Mesodermal cell (in vitro differentiated cells): ENCODE measurements at regions not wholly inside any gene's neighbourhood (a gene's known extent, or its start where the extent isn't known, plus 50 kb on each side); places are given as distances from the start of the nearest gene placed in this dataset.

ENCODE experiments used
- H3K27ac ChIP-seq: 2 replicates; pipeline ENCODE4 v1.7.0; 2013; ENCODE audit warnings: mild to moderate bottlenecking, low read depth, low read length, moderate library complexity; ENCODE audit not compliant: severe bottlenecking
- H3K36me3 ChIP-seq: 2 replicates; pipeline ENCODE4 v1.7.1; 2013; ENCODE audit warnings: mild to moderate bottlenecking, low read length, moderate library complexity; ENCODE audit not compliant: control insufficient read depth, insufficient read depth
- H3K4me1 ChIP-seq: one replicate; pipeline ENCODE4 v1.7.1; 2013; ENCODE audit warnings: mild to moderate bottlenecking, low read length; ENCODE audit not compliant: insufficient read depth, control insufficient read depth, poor library complexity, severe bottlenecking
- H3K4me3 ChIP-seq: 2 replicates; pipeline ENCODE4 v1.7.0; 2013; ENCODE audit warnings: low read length, control low read depth, mild to moderate bottlenecking; ENCODE audit not compliant: insufficient read depth, poor library complexity, severe bottlenecking; ENCODE audit errors: extremely low read depth
- H3K9me3 ChIP-seq: 2 replicates; pipeline ENCODE4 v1.7.1; 2013; ENCODE audit warnings: mild to moderate bottlenecking, low read length, moderate library complexity; ENCODE audit not compliant: control insufficient read depth
- WGBS, 2 experiments: methylation state at CpG; one replicate each; pipeline ENCODE4 v1.1.5; 2013; ENCODE audit warnings: missing lambda C conversion rate in 2 of 2; ENCODE audit not compliant: insufficient coverage in 2 of 2; 5-methylcytosine and 5-hydroxymethylcytosine counted together

DNA sequence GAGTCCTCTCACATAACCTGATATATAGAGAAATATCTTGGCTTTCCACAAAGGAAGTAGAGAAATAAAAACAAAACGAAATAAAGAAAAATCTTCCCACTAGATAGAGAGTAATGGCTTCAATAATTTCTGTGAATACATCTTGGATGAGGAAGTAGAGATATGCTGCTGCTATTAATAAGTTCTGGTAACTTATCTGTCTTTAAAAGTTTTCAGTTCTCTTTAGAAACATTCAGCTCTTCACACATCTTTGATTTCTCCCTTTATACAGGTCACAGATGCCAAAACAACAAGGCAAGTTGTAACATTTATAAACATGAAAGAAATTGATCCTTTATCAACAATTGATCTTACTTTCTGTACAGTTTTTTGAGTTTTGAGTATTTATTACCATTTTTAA, 615.8 kb downstream of the TRAM1L1 start:
- Histone ChIP-seq H3K4me3 (no peak overlapping the region), H3K9me3 (no peaks in the 10 kb centered on the region), H3K36me3 (no peaks in the 10 kb centered on the region), H3K4me1 (no peaks in the 10 kb centered on the region), H3K27ac (no peak overlapping the region)
- WGBS, 2 experiments = no CpG with 5 or more reads among the region's 1 CpG

- Histone ChIP-seq H3K9me3 (no peaks in the 10 kb centered on the region), H3K4me1 (no peaks in the 10 kb centered on the region), H3K27ac (no peak overlapping the region), H3K36me3 (no peaks in the 10 kb centered on the region), H3K4me3 (no peak overlapping the region)
- WGBS, 2 experiments = 94 to 95% methylated on average over 17 to 18 of the region's 19 CpGs
Measured at GRCh38 chr4:116453127-116453526, 632.2 kb downstream of the TRAM1L1 start.

DNA sequence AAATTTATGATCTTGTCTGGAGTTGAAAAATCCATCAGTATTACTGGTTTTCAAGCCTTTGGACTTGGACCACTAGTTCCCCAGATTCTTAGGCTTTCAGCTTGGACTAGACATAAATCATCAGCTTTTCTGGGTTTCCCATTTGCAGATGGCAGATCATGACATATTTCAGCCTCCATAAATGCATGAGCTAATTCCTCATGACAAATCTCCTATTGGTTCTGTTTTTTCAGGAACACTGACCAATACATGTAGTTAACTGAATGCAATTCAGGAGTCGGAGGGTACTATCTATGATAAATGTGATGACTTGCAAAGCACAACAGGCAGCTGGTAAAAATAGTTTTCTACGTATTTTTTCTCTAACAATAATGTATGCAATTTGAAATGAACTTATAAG, 635.6 kb downstream of the TRAM1L1 start:
- no peaks in the 10 kb centered on the region for H3K36me3 ChIP-seq
- no CpG with 5 or more reads among the region's 2 CpGs for WGBS, 2 experiments

DNA sequence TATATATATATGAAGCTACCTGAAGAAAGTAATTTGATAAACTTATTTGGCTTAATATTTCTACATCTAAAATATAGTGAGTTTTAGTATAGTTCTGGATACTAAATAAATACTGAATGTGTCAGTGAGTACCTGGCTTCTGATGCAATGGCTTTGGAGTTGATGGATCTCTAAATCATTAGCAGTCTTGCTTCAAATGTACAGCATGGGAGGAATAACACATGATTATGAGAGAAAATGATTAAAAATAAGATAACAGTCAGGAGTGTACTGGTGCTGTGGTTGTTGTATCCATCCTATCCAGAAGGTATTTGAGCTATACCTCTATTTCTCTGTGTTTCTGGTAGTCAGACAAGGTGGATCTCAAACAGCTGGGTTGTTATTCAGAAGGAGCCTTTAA, 641.3 kb downstream of the TRAM1L1 start:
- Histone ChIP-seq H3K27ac (no peak overlapping the region), H3K4me3 (no peak overlapping the region), H3K9me3 (no peaks in the 10 kb centered on the region), H3K36me3 (no peaks in the 10 kb centered on the region), H3K4me1 (no peaks in the 10 kb centered on the region)

More for the DNA sequence above, 635.6 kb downstream of the TRAM1L1 start:
- no peaks in the 10 kb centered on the region for H3K4me1 ChIP-seq
- no peaks in the 10 kb centered on the region for H3K9me3 ChIP-seq
- no peak overlapping the region for H3K27ac ChIP-seq
- H3K4me3 ChIP-seq = no peak overlapping the region

DNA sequence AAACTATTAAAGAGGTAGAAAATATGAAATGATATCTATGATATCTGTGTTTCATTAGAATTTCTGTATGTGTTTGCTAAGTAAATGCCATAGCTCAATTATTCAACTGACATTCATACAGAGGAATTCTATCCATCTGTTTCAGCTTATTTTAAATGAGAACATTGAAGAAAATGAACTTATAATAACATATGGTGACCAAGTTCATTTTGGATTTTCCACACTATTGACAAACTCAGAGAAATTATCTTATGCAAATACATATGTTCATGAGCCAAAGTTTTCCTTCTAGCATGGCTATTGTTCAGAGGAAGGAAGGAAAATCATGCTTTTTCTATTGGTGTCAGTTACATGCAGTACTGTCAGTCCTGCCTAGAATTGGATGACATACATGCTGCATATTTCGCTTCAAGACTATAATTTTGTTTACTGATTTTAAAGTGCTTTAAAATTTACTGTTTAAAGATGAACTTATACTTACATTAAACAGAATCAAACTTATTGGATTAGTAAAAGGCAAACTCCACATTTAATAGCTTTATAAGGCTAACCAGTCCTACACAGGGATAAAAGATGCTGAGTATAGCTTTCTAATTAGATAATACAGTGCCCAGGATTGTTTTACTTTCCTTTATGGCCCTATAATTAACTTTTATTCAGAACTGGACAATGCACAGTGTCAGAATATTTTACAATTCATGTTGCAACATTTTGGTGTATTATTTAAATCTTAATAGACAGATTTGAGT, 646.2 kb downstream of the TRAM1L1 start:
- Histone ChIP-seq H3K4me3 (no peak overlapping the region), H3K27ac (no peak overlapping the region), H3K4me1 (no peaks in the 10 kb centered on the region), H3K9me3 (no peaks in the 10 kb centered on the region), H3K36me3 (no peaks in the 10 kb centered on the region)
- no CpG with 5 or more reads among the region's 1 CpG for WGBS, 2 experiments

GRCh38 chr4:116438417-116438816, 647.0 kb downstream of the TRAM1L1 start:
- 83% methylated on average over 1 of the region's 2 CpGs; no CpG with 5 or more reads in 1 of the 2 experiments for WGBS, 2 experiments
- H3K36me3 ChIP-seq = no peaks in the 10 kb centered on the region
- no peak overlapping the region for H3K4me3 ChIP-seq

DNA sequence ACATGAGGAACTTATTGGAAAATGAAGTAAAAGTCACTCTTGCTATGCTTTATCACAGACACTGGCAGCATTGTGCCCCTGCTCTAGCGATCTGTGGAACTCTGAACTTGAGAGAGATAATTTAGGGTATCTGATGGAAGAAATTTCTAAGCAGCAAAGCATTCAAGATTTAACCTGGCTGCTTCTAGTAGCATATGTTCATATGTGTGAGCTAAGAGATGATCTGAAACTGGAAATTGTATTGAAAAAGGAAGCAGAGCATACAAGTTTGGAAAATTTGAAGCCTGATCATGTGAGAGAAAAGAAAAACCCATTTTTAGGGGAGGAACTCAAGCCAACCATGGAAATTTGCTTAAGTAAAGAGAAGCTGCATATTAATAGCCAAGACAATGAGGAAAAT, 657.7 kb downstream of the TRAM1L1 start:
- no peak overlapping the region for H3K4me3 ChIP-seq
- H3K27ac ChIP-seq = no peak overlapping the region
- H3K9me3 ChIP-seq = no peaks in the 10 kb centered on the region
- no peaks in the 10 kb centered on the region for H3K36me3 ChIP-seq
- no peaks in the 10 kb centered on the region for H3K4me1 ChIP-seq
- whole genome bisulfite sequencing, 2 experiments = no CpG with 5 or more reads among the region's 1 CpG

More at GRCh38 chr4:116438417-116438816, 647.0 kb downstream of the TRAM1L1 start:
- Histone ChIP-seq H3K9me3 (no peaks in the 10 kb centered on the region), H3K27ac (no peak overlapping the region), H3K4me1 (no peaks in the 10 kb centered on the region)

GRCh38 chr4:116413222-116413621, 672.2 kb downstream of the TRAM1L1 start:
- Histone ChIP-seq H3K4me3 (no peak overlapping the region), H3K27ac (no peak overlapping the region), H3K4me1 (no peaks in the 10 kb centered on the region), H3K9me3 (no peaks in the 10 kb centered on the region), H3K36me3 (no peaks in the 10 kb centered on the region)
- WGBS, 2 experiments = 100% methylated on average over 1 of the region's 2 CpGs; no CpG with 5 or more reads in 1 of the 2 experiments

- WGBS, 2 experiments = 46 to 82% methylated on average over 2 to 3 of the region's 4 CpGs
- Histone ChIP-seq H3K4me3 (no peak overlapping the region), H3K36me3 (no peaks in the 10 kb centered on the region), H3K9me3 (no peaks in the 10 kb centered on the region), H3K4me1 (no peaks in the 10 kb centered on the region), H3K27ac (no peak overlapping the region)
Measured at GRCh38 chr4:116401293-116401692, 684.1 kb downstream of the TRAM1L1 start.

DNA sequence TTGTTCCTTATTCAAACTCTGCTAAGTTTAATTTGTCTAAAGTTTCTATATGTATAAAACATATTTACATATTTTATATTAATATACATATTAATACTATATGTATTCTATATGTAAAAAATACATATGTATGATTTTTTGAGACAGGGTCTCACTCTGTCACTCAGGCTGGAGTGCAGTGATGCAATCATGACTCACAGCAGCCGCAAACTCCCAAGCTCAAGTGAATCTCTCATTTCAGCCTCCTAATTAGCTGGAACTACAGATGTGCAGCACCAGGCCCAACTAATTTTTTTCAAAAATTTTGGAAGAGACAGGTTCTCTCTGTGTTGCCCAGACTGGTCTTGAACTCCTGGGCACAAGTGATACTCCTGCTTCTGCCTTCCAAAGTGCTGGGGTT, 684.9 kb downstream of the TRAM1L1 start:
- no peak overlapping the region for H3K4me3 ChIP-seq
- 75 to 100% methylated on average over 1 of the region's 1 CpG for WGBS, 2 experiments
- H3K9me3 ChIP-seq = no peaks in the 10 kb centered on the region
- no peak overlapping the region for H3K27ac ChIP-seq
- H3K36me3 ChIP-seq = no peaks in the 10 kb centered on the region
- H3K4me1 ChIP-seq = no peaks in the 10 kb centered on the region

GRCh38 chr4:116397714-116398113, 687.7 kb downstream of the TRAM1L1 start:
- no peaks in the 10 kb centered on the region for H3K36me3 ChIP-seq
- H3K4me3 ChIP-seq = no peak overlapping the region
- H3K9me3 ChIP-seq = no peaks in the 10 kb centered on the region
- no CpG with 5 or more reads among the region's 3 CpGs for WGBS, 2 experiments
- no peaks in the 10 kb centered on the region for H3K4me1 ChIP-seq
- no peak overlapping the region for H3K27ac ChIP-seq
